HUES6 (cell line): ENCODE measurements at regions not wholly inside any gene's neighbourhood (a gene's known extent, or its start where the extent isn't known, plus 50 kb on each side); places are given as distances from the start of the nearest gene placed in this dataset.
"Not testable (repeated sequence)": the region's sequence is repeated elsewhere in the genome, so short reads cannot be mapped to it uniquely, and the experiment has no call there.

ENCODE experiments used
- H3K27ac ChIP-seq: 2 replicates; pipeline ENCODE4 v1.7.0; 2013; ENCODE audit warnings: low read depth, mild to moderate bottlenecking, low read length, inconsistent platforms
- H3K27me3 ChIP-seq: 2 replicates; pipeline ENCODE4 v1.6.1; 2013; ENCODE audit warnings: low read length; ENCODE audit not compliant: control insufficient read depth, insufficient read depth
- H3K36me3 ChIP-seq: 2 replicates; pipeline ENCODE4 v1.6.1; 2013; ENCODE audit warnings: low read length; ENCODE audit not compliant: control insufficient read depth, insufficient read depth
- H3K4me1 ChIP-seq: 2 replicates; pipeline ENCODE4 v1.6.1; 2013; ENCODE audit warnings: low read length; ENCODE audit not compliant: control insufficient read depth, insufficient read depth
- H3K4me3 ChIP-seq: 2 replicates; pipeline ENCODE4 v1.5.1; 2013; ENCODE audit warnings: low read depth, low read length
- H3K9ac ChIP-seq: one replicate; pipeline ENCODE4 v1.6.1; 2013; ENCODE audit warnings: mild to moderate bottlenecking, low read length
- H3K9me3 ChIP-seq: 2 replicates; pipeline ENCODE4 v1.6.1; 2013; ENCODE audit warnings: low read depth, low read length; ENCODE audit not compliant: control insufficient read depth, insufficient read depth

DNA sequence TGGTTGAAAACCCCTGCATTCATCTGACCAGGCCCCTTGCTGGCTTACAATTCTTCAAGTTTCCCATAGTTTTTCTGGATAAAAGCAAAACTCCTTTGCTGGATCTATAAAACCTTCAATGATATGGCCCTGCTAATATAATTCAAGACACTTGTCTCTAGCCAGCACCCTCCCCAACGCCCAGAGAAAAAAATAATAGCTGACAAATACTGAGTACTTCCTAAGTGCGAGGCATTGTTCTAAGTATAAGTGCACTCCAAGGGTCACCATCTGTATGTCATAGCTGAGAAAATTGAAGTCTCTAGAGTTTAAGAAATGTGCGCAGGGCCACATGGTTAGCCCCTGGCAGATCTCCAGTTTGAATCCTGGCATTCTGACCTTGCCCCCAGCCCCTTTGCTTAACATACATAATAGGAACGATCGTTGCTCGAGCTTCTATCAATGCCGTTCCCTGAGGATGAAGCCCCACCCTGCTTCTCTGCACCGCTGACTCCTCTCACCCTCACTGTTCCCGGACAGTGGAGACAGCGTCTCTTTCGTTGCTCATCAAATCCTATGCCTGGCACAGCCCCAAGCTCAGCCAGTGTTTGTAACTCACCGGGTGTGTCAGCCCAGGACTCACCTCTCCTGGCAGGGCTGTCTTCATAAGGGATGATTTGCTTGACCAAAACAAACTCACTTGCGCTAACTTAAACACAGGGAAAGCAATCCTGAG lies 377.1 kb upstream of the PROK2 start:
- H3K27me3 ChIP-seq, result no peaks in the 10 kb centered on the region
- no peak overlapping the region for H3K9ac ChIP-seq
- peaks cover 12% of the 10 kb centered on the region; the same call in 1 of the 2 replicates for H3K4me1 ChIP-seq
- no peaks in the 10 kb centered on the region for H3K36me3 ChIP-seq
- no peaks in the 10 kb centered on the region for H3K9me3 ChIP-seq
- H3K4me3 ChIP-seq, result no peak overlapping the region
- no peak overlapping the region for H3K27ac ChIP-seq

DNA sequence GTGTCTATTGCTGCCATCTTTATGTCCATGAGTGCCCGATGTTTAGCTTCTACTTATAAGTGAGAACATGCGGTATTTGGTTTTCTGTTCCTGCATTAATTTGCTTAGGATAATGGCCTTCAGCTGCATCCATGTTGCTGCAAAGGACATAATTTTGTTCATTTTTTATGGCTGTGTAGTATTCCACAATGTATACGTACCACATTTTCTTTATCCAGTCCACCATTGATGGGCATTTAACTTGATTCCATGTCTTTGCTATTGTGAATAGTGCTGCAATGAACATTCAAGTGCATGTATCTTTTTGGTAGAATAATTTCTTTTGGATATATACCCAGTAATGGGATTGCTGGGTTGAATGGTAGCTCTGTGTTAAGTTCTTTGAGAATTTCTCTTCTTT lies 376.3 kb upstream of the PROK2 start:
- H3K36me3 ChIP-seq, H3K27me3 ChIP-seq, H3K27ac ChIP-seq, H3K9ac ChIP-seq, H3K9me3 ChIP-seq, H3K4me3 ChIP-seq: not testable (repeated sequence)
- peaks cover 12% of the 10 kb centered on the region; the same call in 1 of the 2 replicates for H3K4me1 ChIP-seq

DNA sequence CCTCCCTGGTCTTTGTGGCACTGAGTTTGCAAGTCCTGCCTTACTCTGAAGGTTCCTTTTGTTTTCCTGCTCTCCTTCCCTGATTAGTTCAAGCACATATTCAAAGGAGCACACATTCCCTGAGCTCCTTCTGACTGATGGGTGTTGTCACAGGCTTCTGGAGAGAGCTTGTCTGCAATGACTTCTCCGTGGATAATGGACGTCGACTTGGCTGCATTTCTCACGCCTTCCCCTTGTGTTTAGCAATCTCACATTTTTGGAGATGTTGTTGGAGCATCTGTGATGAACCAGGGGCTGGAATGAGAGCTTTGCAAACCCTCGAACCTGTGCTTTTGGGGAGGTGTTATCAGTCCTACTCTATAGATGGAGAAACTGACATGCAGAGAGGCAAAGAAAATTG lies 375.4 kb upstream of the PROK2 start:
- peaks cover 12% of the 10 kb centered on the region; the same call in 1 of the 2 replicates for H3K4me1 ChIP-seq
- no peaks in the 10 kb centered on the region for H3K27me3 ChIP-seq
- H3K27ac ChIP-seq, result no peak overlapping the region
- H3K9me3 ChIP-seq, result no peaks in the 10 kb centered on the region
- no peak overlapping the region for H3K9ac ChIP-seq
- H3K36me3 ChIP-seq, result no peaks in the 10 kb centered on the region
- no peak overlapping the region for H3K4me3 ChIP-seq

- no peaks in the 10 kb centered on the region for H3K9me3 ChIP-seq
- H3K27me3 ChIP-seq, result no peaks in the 10 kb centered on the region
- H3K27ac ChIP-seq, result no peak overlapping the region
- peaks cover 12% of the 10 kb centered on the region; the same call in 1 of the 2 replicates for H3K4me1 ChIP-seq
- no peaks in the 10 kb centered on the region for H3K36me3 ChIP-seq
- no peak overlapping the region for H3K9ac ChIP-seq
- H3K4me3 ChIP-seq, result no peak overlapping the region
These were observed 374.5 kb upstream of the PROK2 start for GRCh38 chr3:72159487-72159886.

- Histone ChIP-seq H3K4me3 (no peak overlapping the region), H3K27ac (no peak overlapping the region), H3K36me3 (no peaks in the 10 kb centered on the region), H3K9ac (no peak overlapping the region), H3K4me1 (peaks cover 12% of the 10 kb centered on the region; the same call in 1 of the 2 replicates), H3K9me3 (no peaks in the 10 kb centered on the region), H3K27me3 (no peaks in the 10 kb centered on the region)
These were observed 373.8 kb upstream of the PROK2 start for GRCh38 chr3:72158639-72159326.

DNA sequence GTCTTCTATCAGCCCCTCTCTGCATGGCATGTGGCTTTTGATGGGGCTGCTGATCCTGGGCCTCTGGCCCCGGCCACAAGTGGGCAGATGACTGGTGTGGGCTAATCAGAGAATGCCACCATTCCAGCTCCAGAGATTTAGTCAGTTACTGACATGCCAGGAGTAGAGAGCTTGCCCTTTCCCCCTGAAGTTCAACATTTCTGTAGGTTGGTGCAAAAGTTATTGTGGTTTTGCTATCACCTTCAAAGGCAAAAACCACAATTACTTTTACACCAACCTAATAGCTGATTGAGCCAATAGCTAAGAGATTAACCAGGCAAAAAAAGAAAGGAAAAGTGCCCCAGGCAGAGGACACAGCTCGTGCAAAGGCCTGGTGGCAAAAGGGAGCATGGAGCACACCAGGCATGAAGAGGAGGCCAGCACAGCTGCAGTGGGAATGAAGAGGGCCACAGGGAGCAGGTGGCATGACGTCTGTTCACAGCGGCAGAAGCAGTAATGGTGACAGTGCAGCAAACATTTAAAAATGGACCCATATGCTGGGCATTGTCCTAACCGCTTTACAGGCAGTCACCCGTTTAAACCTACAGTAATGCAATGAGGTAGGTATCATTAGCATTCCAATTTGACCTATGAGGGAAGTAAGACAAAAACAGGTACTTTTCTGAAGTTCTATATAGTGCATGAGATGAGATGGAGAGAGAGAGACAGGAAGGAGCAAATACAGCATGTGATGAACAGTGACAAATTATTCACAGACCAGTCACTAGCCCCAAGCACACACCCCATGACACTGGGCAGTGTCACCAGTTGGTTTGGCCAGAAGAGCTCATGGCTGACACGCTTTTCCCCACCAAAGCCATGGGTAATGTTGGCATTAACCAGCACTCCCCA lies 373.0 kb upstream of the PROK2 start:
- no peak overlapping the region for H3K27ac ChIP-seq
- H3K27me3 ChIP-seq, result no peaks in the 10 kb centered on the region
- no peak overlapping the region for H3K4me3 ChIP-seq
- no peaks in the 10 kb centered on the region for H3K36me3 ChIP-seq
- peaks cover 12% of the 10 kb centered on the region; the same call in 1 of the 2 replicates for H3K4me1 ChIP-seq
- no peaks in the 10 kb centered on the region for H3K9me3 ChIP-seq
- H3K9ac ChIP-seq, result no peak overlapping the region

GRCh38 chr3:72155391-72156064 lies 370.6 kb upstream of the PROK2 start:
- Histone ChIP-seq H3K9me3 (no peaks in the 10 kb centered on the region), H3K27ac (no peak overlapping the region), H3K36me3 (no peaks in the 10 kb centered on the region), H3K9ac (no peak overlapping the region), H3K4me3 (no peak overlapping the region), H3K4me1 (peaks cover 9% of the 10 kb centered on the region; the same call in 1 of the 2 replicates), H3K27me3 (no peaks in the 10 kb centered on the region)

DNA sequence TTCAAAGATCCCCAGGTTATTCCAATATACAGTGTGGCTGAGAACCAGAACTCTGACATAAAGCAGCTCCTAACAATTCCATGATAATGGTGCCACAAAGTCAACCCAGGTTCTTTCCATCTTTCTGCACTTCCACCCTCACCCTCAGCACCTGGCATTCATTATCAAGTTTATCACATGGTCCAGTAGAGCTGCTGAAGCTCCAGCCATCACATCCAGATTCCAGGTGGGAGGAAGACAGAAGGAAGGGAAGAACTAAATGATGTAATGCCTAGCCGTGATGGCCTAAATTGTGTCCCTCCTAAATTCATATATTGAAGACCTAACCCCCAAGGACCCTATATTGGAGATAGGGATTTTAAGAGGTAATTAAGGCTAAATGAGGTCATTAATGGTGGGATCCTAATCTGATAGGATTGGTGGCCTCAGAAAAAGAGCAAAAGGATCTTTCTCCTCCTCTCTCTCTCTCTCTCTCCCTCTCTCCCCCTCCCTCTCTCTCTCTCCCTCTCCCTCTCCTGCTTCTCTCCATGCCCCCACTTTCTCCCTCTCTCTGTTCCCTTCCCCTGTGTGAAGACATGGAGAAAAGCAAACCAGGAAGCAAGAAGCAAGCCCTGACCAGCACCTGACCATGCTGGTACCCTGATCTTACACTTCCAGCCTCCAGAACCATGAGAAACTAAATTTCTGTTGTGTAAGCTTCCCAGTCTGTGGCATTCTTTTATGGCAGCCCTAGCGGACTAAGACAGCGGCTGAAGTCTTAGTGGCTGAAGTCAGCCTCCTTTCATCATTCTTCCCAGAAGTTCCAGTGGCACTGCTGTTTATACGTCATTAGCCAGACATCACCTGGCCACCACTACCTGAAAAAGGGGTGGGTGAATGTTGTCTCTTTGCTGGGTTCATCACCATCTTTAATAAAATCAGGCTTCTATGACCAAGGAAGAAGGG lies 369.7 kb upstream of the PROK2 start:
- Histone ChIP-seq H3K27ac (no peak overlapping the region), H3K4me3 (no peak overlapping the region), H3K9ac (no peak overlapping the region), H3K9me3 (no peaks in the 10 kb centered on the region), H3K36me3 (no peaks in the 10 kb centered on the region), H3K27me3 (no peaks in the 10 kb centered on the region), H3K4me1 (peaks cover 9% of the 10 kb centered on the region; the same call in 1 of the 2 replicates)

DNA sequence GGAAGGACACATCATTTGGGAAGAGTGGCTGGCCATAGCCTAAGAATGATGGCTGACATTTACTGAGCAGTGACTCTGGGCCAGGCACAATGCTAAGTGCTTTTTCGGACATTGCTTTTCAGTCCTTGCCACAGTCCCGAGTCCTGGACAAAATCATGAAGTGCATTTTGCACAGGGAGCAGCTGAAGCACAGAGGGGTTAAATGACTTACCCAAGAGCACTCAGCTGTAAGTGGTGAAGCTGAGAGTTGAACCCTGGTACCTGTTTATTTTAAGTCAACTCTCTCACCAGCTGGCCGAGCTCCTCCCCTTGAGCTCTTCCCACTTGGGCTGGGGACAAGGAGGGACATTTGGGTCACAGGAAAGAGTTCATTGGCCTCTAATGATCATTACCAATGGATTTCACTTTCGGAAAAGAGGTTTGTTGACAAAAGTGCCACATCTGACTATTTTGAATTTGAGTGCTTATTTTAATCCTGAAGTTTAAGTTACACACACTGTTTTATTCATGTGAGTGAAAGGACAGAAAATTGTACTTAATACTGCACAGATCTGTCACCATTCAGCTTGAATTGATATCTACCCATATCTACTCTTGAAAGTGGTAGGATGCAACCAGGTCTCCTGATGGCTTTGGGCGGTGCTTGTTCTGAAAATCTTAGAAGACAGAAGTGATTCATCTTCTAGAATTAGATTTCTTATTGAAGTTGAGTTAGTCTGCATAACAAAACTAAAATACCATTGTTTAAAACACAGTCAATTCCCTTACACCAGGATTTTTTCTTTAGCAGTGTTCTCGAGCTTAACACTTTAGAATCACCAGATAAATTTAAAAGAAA lies 368.7 kb upstream of the PROK2 start:
- H3K27ac ChIP-seq, result no peak overlapping the region
- no peaks in the 10 kb centered on the region for H3K27me3 ChIP-seq
- H3K9me3 ChIP-seq, result 0 out of 2 replicates have a peak, but pooled peaks cover under 1% of the 10 kb centered on the region
- H3K4me3 ChIP-seq, result no peak overlapping the region
- H3K9ac ChIP-seq, result no peak overlapping the region
- H3K4me1 ChIP-seq, result peaks cover 9% of the 10 kb centered on the region; the same call in 1 of the 2 replicates
- H3K36me3 ChIP-seq, result no peaks in the 10 kb centered on the region
